Neuronal stem cell (in vitro differentiated cells): ENCODE measurements at regions not wholly inside any gene's neighbourhood (a gene's known extent, or its start where the extent isn't known, plus 50 kb on each side); places are given as distances from the start of the nearest gene placed in this dataset.

Experiments
- DNase-seq: peaks from one replicate; pipeline ENCODE4 v3.0.0-alpha.2; 2013; ENCODE audit warnings: low spot score
- H2AFZ ChIP-seq: one replicate; pipeline ENCODE4 v1.6.1; 2013; ENCODE audit warnings: mild to moderate bottlenecking, low read length, inconsistent platforms
- H2AK5ac ChIP-seq: 2 replicates; pipeline ENCODE4 v1.6.1; 2013; ENCODE audit warnings: low read depth, mild to moderate bottlenecking, inconsistent platforms, low read length, moderate library complexity, mixed read lengths
- H2BK120ac ChIP-seq: 2 replicates; pipeline ENCODE4 v1.6.1; 2013; ENCODE audit warnings: low read depth, mild to moderate bottlenecking, inconsistent platforms, low read length, moderate library complexity, mixed read lengths
- H2BK12ac ChIP-seq: one replicate; pipeline ENCODE4 v1.6.1; 2013; ENCODE audit warnings: low read length, inconsistent platforms
- H2BK15ac ChIP-seq: 2 replicates; pipeline ENCODE4 v1.6.1; 2013; ENCODE audit warnings: mild to moderate bottlenecking, low read length, inconsistent platforms, mixed read lengths
- H2BK5ac ChIP-seq: one replicate; pipeline ENCODE4 v1.6.1; 2013; ENCODE audit warnings: inconsistent platforms, mild to moderate bottlenecking, low read length, moderate library complexity
- H3K14ac ChIP-seq: one replicate; pipeline ENCODE4 v1.6.1; 2013; ENCODE audit warnings: low read length, inconsistent platforms
- H3K18ac ChIP-seq: 2 replicates; pipeline ENCODE4 v1.6.1; 2013; ENCODE audit warnings: low read length, inconsistent platforms
- H3K23ac ChIP-seq: 2 replicates; pipeline ENCODE4 v1.6.1; 2013; ENCODE audit warnings: low read depth, mild to moderate bottlenecking, mixed read lengths, low read length, inconsistent platforms; ENCODE audit not compliant: poor library complexity
- H3K27ac ChIP-seq: replicated peaks from 3 replicates; pipeline ENCODE4 v1.5.1; 2013; ENCODE audit warnings: low read length, inconsistent platforms
- H3K27me3 ChIP-seq, 3 experiments: 2 replicates each; pipeline ENCODE4 v1.6.1; 2013; ENCODE audit warnings: low read length in 3 of 3, mild to moderate bottlenecking in 2 of 3, inconsistent platforms in 1 of 3, low read depth in 1 of 3, mixed read lengths in 1 of 3, moderate library complexity in 1 of 3; ENCODE audit not compliant: control insufficient read depth in 3 of 3, insufficient read depth in 3 of 3
- H3K36me3 ChIP-seq, 2 donors: replicated peaks in 1 of 2; 2 replicates each; pipeline ENCODE4 v1.6.1; 2013; ENCODE audit warnings: low read length in 2 of 2; ENCODE audit not compliant: control insufficient read depth in 2 of 2, insufficient read depth in 2 of 2
- H3K4ac ChIP-seq: 2 replicates; pipeline ENCODE4 v1.6.1; 2013; ENCODE audit warnings: inconsistent platforms, mild to moderate bottlenecking, low read length, moderate library complexity
- H3K4me1 ChIP-seq, 2 donors: 1 replicate in 1 of 2; 2 replicates in 1 of 2; pipeline ENCODE4 v1.6.1; 2013; ENCODE audit warnings: low read length in 2 of 2, low read depth in 1 of 2; ENCODE audit not compliant: control insufficient read depth in 2 of 2, insufficient read depth in 1 of 2
- H3K4me2 ChIP-seq: one replicate; pipeline ENCODE4 v1.6.1; 2013; ENCODE audit warnings: mild to moderate bottlenecking, low read length, inconsistent platforms; ENCODE audit not compliant: insufficient read depth, poor library complexity, severe bottlenecking
- H3K4me3 ChIP-seq, 2 donors: 2 replicates each; pipeline ENCODE4 v1.5.1; 2013; ENCODE audit warnings: low read length in 2 of 2, mild to moderate bottlenecking in 2 of 2, inconsistent platforms in 1 of 2, moderate library complexity in 1 of 2
- H3K79me1 ChIP-seq: one replicate; pipeline ENCODE4 v1.6.1; 2013; ENCODE audit warnings: low read depth, mild to moderate bottlenecking, inconsistent platforms, low read length, moderate library complexity
- H3K9ac ChIP-seq: one replicate; pipeline ENCODE4 v1.6.1; 2013; ENCODE audit warnings: mild to moderate bottlenecking, low read depth, low read length, inconsistent platforms; ENCODE audit not compliant: poor library complexity
- H3K9me3 ChIP-seq, 2 donors: replicated peaks in 1 of 2; 2 replicates each; pipeline versions ENCODE3 to v1.6.1; 2013; ENCODE audit warnings: low read length in 2 of 2, mild to moderate bottlenecking in 2 of 2, inconsistent platforms in 1 of 2, low read depth in 1 of 2, mixed read lengths in 1 of 2, moderate library complexity in 1 of 2; ENCODE audit not compliant: control insufficient read depth in 2 of 2, insufficient read depth in 1 of 2
- H4K8ac ChIP-seq: one replicate; pipeline ENCODE4 v1.6.1; 2013; ENCODE audit warnings: low read depth, mild to moderate bottlenecking, inconsistent platforms, low read length, moderate library complexity
- H4K91ac ChIP-seq: one replicate; pipeline ENCODE4 v1.6.1; 2013; ENCODE audit warnings: low read length, low read depth, mild to moderate bottlenecking, inconsistent platforms; ENCODE audit not compliant: poor library complexity
- WGBS, 2 donors: extraction: QIAGEN DNeasy Blood & Tissue Kit; methylation state at CpG; one replicate each; pipeline ENCODE4 v1.1.7; 2013; ENCODE audit warnings: missing lambda C conversion rate in 2 of 2, mixed read lengths in 1 of 2; ENCODE audit not compliant: insufficient read length in 2 of 2, insufficient replicate concordance in 1 of 2; ENCODE audit errors: extremely low coverage in 2 of 2; 5-methylcytosine and 5-hydroxymethylcytosine counted together

- H3K27ac ChIP-seq = no peak overlapping the region
- no CpG with 5 or more reads among the region's 5 CpGs for WGBS, 2 donors
- DNase-seq = no peak
- no peak overlapping the region for H2AK5ac ChIP-seq
- no peak overlapping the region for H3K14ac ChIP-seq
- H3K23ac ChIP-seq = no peak overlapping the region
- no peak overlapping the region for H4K91ac ChIP-seq
- H2BK15ac ChIP-seq = no peak overlapping the region
- H2BK5ac ChIP-seq = no peak overlapping the region
- H3K36me3 ChIP-seq = no peaks in the 10 kb centered on the region
- H4K8ac ChIP-seq = no peak overlapping the region
- no peak overlapping the region for H3K18ac ChIP-seq
- no peak overlapping the region for H2BK120ac ChIP-seq
- H3K4me2 ChIP-seq = no peak overlapping the region
- H3K79me1 ChIP-seq = no peaks in the 10 kb centered on the region
- H3K27me3 ChIP-seq = no peaks in the 10 kb centered on the region
- peaks cover 4 to 7% of the 10 kb centered on the region in 2 donors for H3K4me1 ChIP-seq
- no peak overlapping the region for H3K4me3 ChIP-seq
- no peak overlapping the region for H3K4ac ChIP-seq
- no peak overlapping the region for H2BK12ac ChIP-seq
- H3K9ac ChIP-seq = no peak overlapping the region
- no peaks in the 10 kb centered on the region for H3K9me3 ChIP-seq
- no peak overlapping the region for H2AFZ ChIP-seq
Observed at GRCh38 chr5:6950860-6951259, 237.6 kb downstream of the TENT4A start.

DNA sequence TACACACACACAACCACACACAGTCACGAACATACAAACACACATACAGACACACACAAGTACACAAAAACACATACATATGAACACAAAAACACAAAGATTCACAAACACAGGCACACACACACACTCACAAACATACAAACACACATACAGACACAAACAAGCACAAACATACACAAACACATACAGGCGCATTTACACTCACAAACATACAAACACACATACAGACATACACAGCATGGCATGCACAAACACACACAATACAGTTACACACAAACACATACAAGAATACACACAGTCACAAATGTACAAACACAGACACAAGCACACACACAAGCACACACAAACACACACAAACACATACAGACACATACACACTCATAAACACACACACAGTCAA, 247.9 kb downstream of the TENT4A start:
- no peak overlapping the region for H2BK15ac ChIP-seq
- no peak for DNase-seq
- H3K4me3 ChIP-seq = no peak overlapping the region
- no peak overlapping the region for H3K18ac ChIP-seq
- H4K8ac ChIP-seq = no peak overlapping the region
- H2BK120ac ChIP-seq = no peak overlapping the region
- no peaks in the 10 kb centered on the region for H3K27me3 ChIP-seq
- no peak overlapping the region for H2BK12ac ChIP-seq
- no peak overlapping the region for H4K91ac ChIP-seq
- no peak overlapping the region for H3K14ac ChIP-seq
- no peaks in the 10 kb centered on the region for H3K9me3 ChIP-seq
- H3K36me3 ChIP-seq = no peaks in the 10 kb centered on the region
- no peaks in the 10 kb centered on the region for H3K4me1 ChIP-seq
- no peak overlapping the region for H3K4ac ChIP-seq
- no peak overlapping the region for H3K4me2 ChIP-seq
- no peak overlapping the region for H3K23ac ChIP-seq
- H2BK5ac ChIP-seq = no peak overlapping the region
- WGBS, 2 donors = no CpG with 5 or more reads among the region's 2 CpGs
- no peak overlapping the region for H3K27ac ChIP-seq
- no peak overlapping the region for H2AK5ac ChIP-seq
- no peaks in the 10 kb centered on the region for H3K79me1 ChIP-seq
- H2AFZ ChIP-seq = no peak overlapping the region
- no peak overlapping the region for H3K9ac ChIP-seq

GRCh38 chr5:6961837-6962635, 248.8 kb downstream of the TENT4A start:
- H2BK12ac ChIP-seq = no peak overlapping the region
- no peak overlapping the region for H2BK15ac ChIP-seq
- no peaks in the 10 kb centered on the region for H3K27me3 ChIP-seq
- H3K4ac ChIP-seq = no peak overlapping the region
- no peak overlapping the region for H3K14ac ChIP-seq
- H3K4me1 ChIP-seq = no peaks in the 10 kb centered on the region
- no CpG with 5 or more reads among the region's 12 CpGs for WGBS, 2 donors
- no peak overlapping the region for H3K23ac ChIP-seq
- H3K9ac ChIP-seq = no peak overlapping the region
- no peak overlapping the region for H2BK5ac ChIP-seq
- no peak overlapping the region for H2AK5ac ChIP-seq
- no peak overlapping the region for H2BK120ac ChIP-seq
- H2AFZ ChIP-seq = no peak overlapping the region
- H3K36me3 ChIP-seq = no peaks in the 10 kb centered on the region
- no peak overlapping the region for H3K4me2 ChIP-seq
- H4K8ac ChIP-seq = no peak overlapping the region
- H3K9me3 ChIP-seq = no peaks in the 10 kb centered on the region
- no peak overlapping the region for H3K4me3 ChIP-seq
- H4K91ac ChIP-seq = no peak overlapping the region
- H3K27ac ChIP-seq = no peak overlapping the region
- DNase-seq = no peak
- no peaks in the 10 kb centered on the region for H3K79me1 ChIP-seq
- H3K18ac ChIP-seq = no peak overlapping the region

DNA sequence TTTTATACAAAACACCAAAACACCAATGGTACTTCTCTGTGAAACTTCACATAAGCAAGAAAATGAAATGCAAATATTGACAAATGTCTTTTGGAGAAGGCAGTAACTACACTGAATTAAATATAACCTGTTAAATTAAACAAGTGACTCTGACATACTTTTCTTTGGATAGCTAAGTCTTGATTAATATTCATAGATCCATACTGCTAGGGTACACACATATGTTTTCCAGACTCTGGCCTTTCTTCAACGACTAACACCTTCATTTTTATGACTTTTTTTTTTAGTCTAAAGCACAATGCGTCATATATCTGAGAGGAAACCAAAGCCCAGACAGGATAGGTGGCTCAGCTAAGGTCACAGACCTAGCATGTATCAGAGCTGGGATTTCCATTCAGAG, 263.7 kb downstream of the TENT4A start:
- no peak for DNase-seq
- no peak overlapping the region for H2AFZ ChIP-seq
- H2BK5ac ChIP-seq = no peak overlapping the region
- no peak overlapping the region for H4K8ac ChIP-seq
- H4K91ac ChIP-seq = no peak overlapping the region
- no peak overlapping the region for H3K14ac ChIP-seq
- no peak overlapping the region for H3K23ac ChIP-seq
- H3K27me3 ChIP-seq = peaks cover 0 to 2% (median 0%) of the 10 kb centered on the region in 3 experiments
- no peak overlapping the region for H3K4me3 ChIP-seq
- H3K36me3 ChIP-seq = no peaks in the 10 kb centered on the region
- H3K9ac ChIP-seq = no peak overlapping the region
- no peaks in the 10 kb centered on the region for H3K79me1 ChIP-seq
- no peaks in the 10 kb centered on the region for H3K9me3 ChIP-seq
- WGBS, 2 donors = no CpG with 5 or more reads among the region's 2 CpGs
- no peak overlapping the region for H3K27ac ChIP-seq
- no peaks in the 10 kb centered on the region for H3K4me1 ChIP-seq
- no peak overlapping the region for H3K4ac ChIP-seq
- no peak overlapping the region for H3K18ac ChIP-seq
- H2AK5ac ChIP-seq = no peak overlapping the region
- H3K4me2 ChIP-seq = no peak overlapping the region
- no peak overlapping the region for H2BK120ac ChIP-seq
- no peak overlapping the region for H2BK15ac ChIP-seq
- no peak overlapping the region for H2BK12ac ChIP-seq
